Astrocyte (in vitro differentiated cells and primary cell): ENCODE measurements at regions not wholly inside any gene's neighbourhood (a gene's known extent, or its start where the extent isn't known, plus 50 kb on each side); places are given as distances from the start of the nearest gene placed in this dataset.
A peak's percentile ranks its signal among the peaks of the same experiment; 100 is the strongest.

Source experiments
- DNase-seq: peaks from one replicate; pipeline ENCODE4 v3.0.0-alpha.2; 2010; ENCODE audit warnings: low read depth
- FAIRE-seq: peaks from 2 replicates; lab custom pipeline; 2011; peaks lifted over from hg19 to GRCh38; lab: Jason Lieb, UNC
- H2AFZ ChIP-seq: 2 replicates; pipeline ENCODE4 v1.6.0; 2012; ENCODE audit warnings: low read depth, low read length, inconsistent platforms
- H3K27ac ChIP-seq: 2 replicates; pipeline ENCODE4 v1.5.1; 2011; ENCODE audit warnings: low read depth, low read length, inconsistent platforms
- H3K27me3 ChIP-seq: 2 replicates; pipeline ENCODE4 v1.6.0; 2011; ENCODE audit warnings: low read length, inconsistent platforms; ENCODE audit not compliant: insufficient read depth
- H3K36me3 ChIP-seq: 2 replicates; pipeline ENCODE4 v1.5.1; 2011; ENCODE audit warnings: low read length, inconsistent platforms; ENCODE audit not compliant: insufficient read depth
- H3K4me1 ChIP-seq: 2 replicates; pipeline ENCODE4 v1.5.1; 2011; ENCODE audit warnings: low read length, inconsistent platforms; ENCODE audit not compliant: insufficient read depth
- H3K4me2 ChIP-seq: 2 replicates; pipeline ENCODE4 v1.6.0; 2012; ENCODE audit warnings: low read length, inconsistent platforms
- H3K4me3 ChIP-seq: 2 replicates; pipeline ENCODE4 v1.5.1; 2011; ENCODE audit warnings: low read depth, mild to moderate bottlenecking, low read length, inconsistent platforms; ENCODE audit not compliant: insufficient read depth
- H3K79me2 ChIP-seq: 2 replicates; pipeline ENCODE4 v1.6.0; 2012; ENCODE audit warnings: mild to moderate bottlenecking, low read length, inconsistent platforms; ENCODE audit not compliant: insufficient read depth
- H3K9ac ChIP-seq: 2 replicates; pipeline ENCODE4 v1.6.0; 2012; ENCODE audit warnings: mild to moderate bottlenecking, low read length, inconsistent platforms
- H3K9me3 ChIP-seq: 2 replicates; pipeline ENCODE4 v1.5.1; 2012; ENCODE audit warnings: low read depth, mild to moderate bottlenecking, low read length, inconsistent platforms; ENCODE audit not compliant: insufficient read depth
- H4K20me1 ChIP-seq: 2 replicates; pipeline ENCODE4 v1.6.0; 2012; ENCODE audit warnings: low read length, inconsistent platforms; ENCODE audit not compliant: insufficient read depth
- H3K27ac Mint-ChIP-seq: one replicate; pipeline ENCODE4 v1.8.0; 2021; ENCODE audit warnings: mild to moderate bottlenecking, mixed read lengths; ENCODE audit not compliant: unreplicated experiment
- H3K27me3 Mint-ChIP-seq: one replicate; pipeline ENCODE4 v1.8.0; 2021; ENCODE audit warnings: low read depth, mixed read lengths; ENCODE audit not compliant: unreplicated experiment
- H3K36me3 Mint-ChIP-seq: one replicate; pipeline ENCODE4 v1.8.0; 2021; ENCODE audit warnings: low read depth, mixed read lengths; ENCODE audit not compliant: unreplicated experiment
- H3K4me1 Mint-ChIP-seq: one replicate; pipeline ENCODE4 v1.8.0; 2021; ENCODE audit warnings: low read depth, mixed read lengths; ENCODE audit not compliant: unreplicated experiment
- H3K4me3 Mint-ChIP-seq: one replicate; pipeline ENCODE4 v1.8.0; 2021; ENCODE audit warnings: mild to moderate bottlenecking, moderate library complexity, mixed read lengths; ENCODE audit not compliant: unreplicated experiment
- H3K9me3 Mint-ChIP-seq: one replicate; pipeline ENCODE4 v1.8.0; 2021; ENCODE audit warnings: mild to moderate bottlenecking, mixed read lengths; ENCODE audit not compliant: unreplicated experiment
- CTCF ChIP-seq: IDR thresholded peaks from 2 replicates; pipeline ENCODE4 v1.5.1; 2011; ENCODE audit warnings: low read depth, mild to moderate bottlenecking, inconsistent platforms, low read length, moderate library complexity; ENCODE audit not compliant: insufficient read depth
- EZH2 ChIP-seq: IDR thresholded peaks from 2 replicates; pipeline ENCODE4 v1.6.1; 2012; ENCODE audit warnings: mild to moderate bottlenecking, low read length, inconsistent platforms; ENCODE audit not compliant: insufficient read depth

GRCh38 chr20:39810309-39810708 lies 848.2 kb downstream of the DHX35 start:
- H3K79me2 ChIP-seq = no peaks in the 10 kb centered on the region
- H3K4me3 ChIP-seq = no peak overlapping the region
- H3K36me3 ChIP-seq = no peaks in the 10 kb centered on the region
- DNase-seq (no peak), FAIRE-seq (no peak)
- Mint-ChIP-seq H3K4me1 (peaks cover 4% of the 10 kb centered on the region), H3K27ac (no peak overlapping the region), H3K36me3 (no peaks in the 10 kb centered on the region), H3K4me3 (no peak overlapping the region), H3K27me3 (peaks cover 3% of the 10 kb centered on the region), H3K9me3 (peaks cover 5% of the 10 kb centered on the region)
- H3K4me1 ChIP-seq = no peaks in the 10 kb centered on the region
- H3K27me3 ChIP-seq = no peaks in the 10 kb centered on the region
- H3K9ac ChIP-seq = no peak overlapping the region
- no peak for TF ChIP-seq CTCF
- no peaks in the 10 kb centered on the region for H4K20me1 ChIP-seq
- no peak overlapping the region for H3K4me2 ChIP-seq
- H3K27ac ChIP-seq = no peak overlapping the region
- H3K9me3 ChIP-seq = no peaks in the 10 kb centered on the region
- H2AFZ ChIP-seq = no peak overlapping the region

GRCh38 chr20:39808613-39809012 lies 846.5 kb downstream of the DHX35 start:
- H4K20me1 ChIP-seq = no peaks in the 10 kb centered on the region
- TF ChIP-seq EZH2 (no peak), CTCF (no peak)
- Mint-ChIP-seq H3K4me3 (no peak overlapping the region), H3K27ac (no peak overlapping the region), H3K27me3 (peaks cover 3% of the 10 kb centered on the region), H3K9me3 (peaks cover 5% of the 10 kb centered on the region), H3K4me1 (peaks cover 4% of the 10 kb centered on the region), H3K36me3 (no peaks in the 10 kb centered on the region)
- H3K9ac ChIP-seq = no peak overlapping the region
- DNase-seq (no peak), FAIRE-seq (no peak)
- no peaks in the 10 kb centered on the region for H3K4me1 ChIP-seq
- H3K27ac ChIP-seq = no peak overlapping the region
- no peak overlapping the region for H3K4me2 ChIP-seq
- H3K79me2 ChIP-seq = no peaks in the 10 kb centered on the region
- no peak overlapping the region for H2AFZ ChIP-seq
- no peaks in the 10 kb centered on the region for H3K36me3 ChIP-seq
- no peaks in the 10 kb centered on the region for H3K27me3 ChIP-seq
- no peaks in the 10 kb centered on the region for H3K9me3 ChIP-seq
- no peak overlapping the region for H3K4me3 ChIP-seq

- peak overlapping the region; percentile 62 for H3K4me2 ChIP-seq
- peak; percentile 93 for DNase-seq
- peak; percentile 54 for FAIRE-seq
Observed at GRCh38 chr20:39800548-39800947, 838.4 kb downstream of the DHX35 start.

More at GRCh38 chr20:39800548-39800947, 838.4 kb downstream of the DHX35 start:
- TF ChIP-seq CTCF (no peak), EZH2 (no peak)
- no peaks in the 10 kb centered on the region for H3K9me3 ChIP-seq
- H3K4me3 ChIP-seq = peak overlapping the region; percentile 1
- Mint-ChIP-seq H3K4me3 (peak overlapping the region; percentile 47), H3K4me1 (peaks cover 14% of the 10 kb centered on the region), H3K27ac (peak overlapping the region; percentile 63), H3K27me3 (no peaks in the 10 kb centered on the region), H3K36me3 (no peaks in the 10 kb centered on the region), H3K9me3 (peaks cover 4% of the 10 kb centered on the region)
- H3K4me1 ChIP-seq = peaks cover 11% of the 10 kb centered on the region
- no peaks in the 10 kb centered on the region for H4K20me1 ChIP-seq
- peak overlapping the region; percentile 77 for H3K27ac ChIP-seq
- H3K36me3 ChIP-seq = no peaks in the 10 kb centered on the region
- no peaks in the 10 kb centered on the region for H3K27me3 ChIP-seq
- peak overlapping the region; percentile 47 for H3K9ac ChIP-seq
- peak overlapping the region; percentile 3 for H2AFZ ChIP-seq
- H3K79me2 ChIP-seq = no peaks in the 10 kb centered on the region
